HG02759 (cell line): ENCODE measurements at regions not wholly inside any gene's neighbourhood (a gene's known extent, or its start where the extent isn't known, plus 50 kb on each side); places are given as distances from the start of the nearest gene placed in this dataset.

ENCODE experiments used
- ATAC-seq: cut with Tn5 transposase; IDR thresholded peaks from one replicate; pipeline ENCODE4 v1.9.1; 2021; ENCODE audit warnings: mild to moderate bottlenecking, moderate library complexity; ENCODE audit not compliant: unreplicated experiment

- no peak for ATAC-seq
These were observed 273.1 kb downstream of the CLIC5 start for GRCh38 chr6:45742591-45742990.

GRCh38 chr6:45741437-45742171 is 274.1 kb downstream of the CLIC5 start:
- ATAC-seq = peak; percentile 67

- no peak for ATAC-seq
These were observed 276.6 kb downstream of the CLIC5 start for GRCh38 chr6:45739058-45739457.

GRCh38 chr6:45738057-45738455 is 277.6 kb downstream of the CLIC5 start:
- ATAC-seq = no peak

- ATAC-seq = peak; percentile 63
These were observed 278.2 kb downstream of the CLIC5 start for GRCh38 chr6:45737331-45738056.

- no peak for ATAC-seq
These were observed 279.5 kb downstream of the CLIC5 start for GRCh38 chr6:45736134-45736533.

GRCh38 chr6:45732731-45733130 is 282.9 kb downstream of the CLIC5 start:
- no peak for ATAC-seq

- no peak for ATAC-seq
These were observed 285.4 kb downstream of the CLIC5 start for GRCh38 chr6:45730232-45730631.

GRCh38 chr6:45728674-45729073 is 287.0 kb downstream of the CLIC5 start:
- ATAC-seq = no peak

- no peak for ATAC-seq
These were observed 287.7 kb downstream of the CLIC5 start for GRCh38 chr6:45727819-45728449.

GRCh38 chr6:45727228-45727627 is 288.4 kb downstream of the CLIC5 start:
- no peak for ATAC-seq

GRCh38 chr6:45726444-45726843 is 289.2 kb downstream of the CLIC5 start:
- no peak for ATAC-seq

- ATAC-seq = no peak
These were observed 291.1 kb downstream of the CLIC5 start for GRCh38 chr6:45724511-45724910.

- ATAC-seq = no peak
These were observed 291.6 kb downstream of the CLIC5 start for GRCh38 chr6:45724027-45724426.

GRCh38 chr6:45722876-45723275 is 292.8 kb downstream of the CLIC5 start:
- ATAC-seq = no peak

- no peak for ATAC-seq
These were observed 294.0 kb downstream of the CLIC5 start for GRCh38 chr6:45721665-45722064.

GRCh38 chr6:45718871-45719270 is 296.8 kb downstream of the CLIC5 start:
- ATAC-seq = no peak

- no peak for ATAC-seq
These were observed 297.5 kb downstream of the CLIC5 start for GRCh38 chr6:45718131-45718530.

- ATAC-seq = no peak
These were observed 297.9 kb downstream of the CLIC5 start for GRCh38 chr6:45717715-45718114.

GRCh38 chr6:45717027-45717426 is 298.6 kb downstream of the CLIC5 start:
- ATAC-seq = no peak

- no peak for ATAC-seq
These were observed 300.2 kb downstream of the CLIC5 start for GRCh38 chr6:45715508-45715803.
